Stomach (tissue), 4 donors: ENCODE measurements at regions not wholly inside any gene's neighbourhood (a gene's known extent, or its start where the extent isn't known, plus 50 kb on each side); places are given as distances from the start of the nearest gene placed in this dataset.

ENCODE experiments used
- POLR2A ChIP-seq, 4 donors: fragments of 450-650 bp; IDR thresholded peaks; one replicate each; pipeline ENCODE4 v1.6.1; 2016; ENCODE audit warnings: antibody characterized with exemption in 4 of 4, control low read depth in 2 of 4, mild to moderate bottlenecking in 1 of 4, moderate library complexity in 1 of 4
- POLR2AphosphoS5 ChIP-seq, 3 donors: sonication (generic); formaldehyde crosslinking; IDR thresholded peaks; one replicate each; pipeline ENCODE4 v1.6.1; 2016; ENCODE audit warnings: antibody characterized with exemption in 3 of 3
- TF ChIP-seq, protein P1 (sequence below), 7 experiments: fragments of 450-650 bp in 4 of 7; fragments of 200-600 bp in 3 of 7; sonication (generic) in 3 of 7; IDR thresholded peaks; one replicate each; pipeline ENCODE4 v1.5.1; 2016 to 2019; ENCODE audit warnings: antibody characterized with exemption in 7 of 7, control low read depth in 2 of 7, mild to moderate bottlenecking in 1 of 7

DNA sequence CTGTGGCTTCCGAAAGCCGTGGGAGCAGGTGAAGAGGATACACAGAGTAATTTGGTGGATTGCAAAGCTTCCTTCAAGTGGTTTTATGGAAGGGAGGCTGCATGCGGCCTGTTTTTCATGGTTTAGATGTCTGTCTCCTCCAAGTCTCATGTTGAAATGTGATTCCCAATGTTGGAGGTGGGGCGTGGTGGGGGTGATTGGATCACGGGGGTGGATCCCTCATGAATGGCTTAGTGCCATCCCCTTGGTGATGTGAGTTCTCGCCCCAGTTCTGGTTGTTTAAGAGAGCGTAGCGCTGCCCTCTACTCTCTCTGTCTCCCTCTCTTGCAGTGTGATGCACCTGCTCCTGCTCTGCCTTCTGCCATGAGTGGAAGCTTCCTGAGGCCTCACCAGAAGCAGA is 247.8 kb upstream of the B3GAT1 start:
- TF ChIP-seq, protein P1, sequence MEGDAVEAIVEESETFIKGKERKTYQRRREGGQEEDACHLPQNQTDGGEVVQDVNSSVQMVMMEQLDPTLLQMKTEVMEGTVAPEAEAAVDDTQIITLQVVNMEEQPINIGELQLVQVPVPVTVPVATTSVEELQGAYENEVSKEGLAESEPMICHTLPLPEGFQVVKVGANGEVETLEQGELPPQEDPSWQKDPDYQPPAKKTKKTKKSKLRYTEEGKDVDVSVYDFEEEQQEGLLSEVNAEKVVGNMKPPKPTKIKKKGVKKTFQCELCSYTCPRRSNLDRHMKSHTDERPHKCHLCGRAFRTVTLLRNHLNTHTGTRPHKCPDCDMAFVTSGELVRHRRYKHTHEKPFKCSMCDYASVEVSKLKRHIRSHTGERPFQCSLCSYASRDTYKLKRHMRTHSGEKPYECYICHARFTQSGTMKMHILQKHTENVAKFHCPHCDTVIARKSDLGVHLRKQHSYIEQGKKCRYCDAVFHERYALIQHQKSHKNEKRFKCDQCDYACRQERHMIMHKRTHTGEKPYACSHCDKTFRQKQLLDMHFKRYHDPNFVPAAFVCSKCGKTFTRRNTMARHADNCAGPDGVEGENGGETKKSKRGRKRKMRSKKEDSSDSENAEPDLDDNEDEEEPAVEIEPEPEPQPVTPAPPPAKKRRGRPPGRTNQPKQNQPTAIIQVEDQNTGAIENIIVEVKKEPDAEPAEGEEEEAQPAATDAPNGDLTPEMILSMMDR (IDR thresholded peaks at IDR 0.05), result no peak
- TF ChIP-seq POLR2AphosphoS5 (IDR thresholded peaks at IDR 0.05) (no peak), POLR2A (IDR thresholded peaks at IDR 0.05) (no peak)
